Renal cortical epithelial cell (primary cell): ENCODE measurements at regions not wholly inside any gene's neighbourhood (a gene's known extent, or its start where the extent isn't known, plus 50 kb on each side); places are given as distances from the start of the nearest gene placed in this dataset.

Source experiments
- DNase-seq: peaks from one replicate; pipeline ENCODE4 v3.0.0-alpha.2; 2011; ENCODE audit warnings: low read depth

GRCh38 chr13:102993348-102993747 is 72.9 kb downstream of the SLC10A2 start:
- DNase-seq, result no peak

GRCh38 chr13:102984210-102984609 is 82.0 kb downstream of the SLC10A2 start:
- DNase-seq, result no peak

- DNase-seq, result peak; percentile 88
Observed at GRCh38 chr13:102983496-102983895, 82.7 kb downstream of the SLC10A2 start.

GRCh38 chr13:102980331-102980982 is 85.8 kb downstream of the SLC10A2 start:
- no peak for DNase-seq

GRCh38 chr13:102978168-102978567 is 88.0 kb downstream of the SLC10A2 start:
- peak; percentile 57 for DNase-seq

- DNase-seq, result no peak
Observed at GRCh38 chr13:102977471-102977870, 88.7 kb downstream of the SLC10A2 start.

GRCh38 chr13:102974317-102975087 is 91.7 kb downstream of the SLC10A2 start:
- no peak for DNase-seq

GRCh38 chr13:102972191-102972590 is 94.0 kb downstream of the SLC10A2 start:
- no peak for DNase-seq

GRCh38 chr13:102970542-102970941 is 95.7 kb downstream of the SLC10A2 start:
- no peak for DNase-seq

- DNase-seq, result no peak
Observed at GRCh38 chr13:102968572-102969228, 97.5 kb downstream of the SLC10A2 start.

- no peak for DNase-seq
Observed at GRCh38 chr13:102965802-102966201, 100.4 kb downstream of the SLC10A2 start.

- DNase-seq, result no peak
Observed at GRCh38 chr13:102962430-102962829, 103.8 kb downstream of the SLC10A2 start.

- no peak for DNase-seq
Observed at GRCh38 chr13:102960959-102961358, 105.3 kb downstream of the SLC10A2 start.

GRCh38 chr13:102956449-102956848 is 109.8 kb downstream of the SLC10A2 start:
- DNase-seq, result no peak

- DNase-seq, result no peak
Observed at GRCh38 chr13:102954350-102954749, 108.5 kb downstream of the ERCC5 start.

- no peak for DNase-seq
Observed at GRCh38 chr13:102951808-102952207, 106.0 kb downstream of the ERCC5 start.

- no peak for DNase-seq
Observed at GRCh38 chr13:102947745-102948405, 102.0 kb downstream of the ERCC5 start.

GRCh38 chr13:102945886-102946285 is 100.1 kb downstream of the ERCC5 start:
- DNase-seq, result no peak

GRCh38 chr13:102945324-102945815 is 99.5 kb downstream of the ERCC5 start:
- DNase-seq, result no peak

GRCh38 chr13:102944821-102945220 is 99.0 kb downstream of the ERCC5 start:
- no peak for DNase-seq

- no peak for DNase-seq
Observed at GRCh38 chr13:102940770-102941169, 94.9 kb downstream of the ERCC5 start.

- no peak for DNase-seq
Observed at GRCh38 chr13:102940143-102940542, 94.3 kb downstream of the ERCC5 start.
